Skeletal muscle tissue (tissue), 3 donors: ENCODE measurements at regions not wholly inside any gene's neighbourhood (a gene's known extent, or its start where the extent isn't known, plus 50 kb on each side); places are given as distances from the start of the nearest gene placed in this dataset.

Experiments used
- H3K27ac ChIP-seq: one replicate; pipeline ENCODE4 v1.7.0; 2013; ENCODE audit warnings: mild to moderate bottlenecking, low read depth, low read length, inconsistent platforms
- H3K27me3 ChIP-seq, 3 donors: one replicate each; pipeline ENCODE4 v1.7.0; 2013; ENCODE audit warnings: low read length in 3 of 3; ENCODE audit not compliant: control insufficient read depth in 3 of 3, insufficient read depth in 3 of 3
- H3K36me3 ChIP-seq, 3 donors: one replicate each; pipeline ENCODE4 v1.7.0; 2013; ENCODE audit warnings: low read length in 3 of 3; ENCODE audit not compliant: control insufficient read depth in 3 of 3, insufficient read depth in 3 of 3
- H3K4me1 ChIP-seq, 3 donors: one replicate each; pipeline ENCODE4 v1.7.0; 2013; ENCODE audit warnings: low read length in 3 of 3, mild to moderate bottlenecking in 3 of 3; ENCODE audit not compliant: control insufficient read depth in 3 of 3, insufficient read depth in 3 of 3
- H3K4me3 ChIP-seq, 3 donors: one replicate each; pipeline ENCODE4 v1.7.0; 2013; ENCODE audit warnings: low read length in 3 of 3
- H3K9ac ChIP-seq, 3 donors: one replicate each; pipeline ENCODE4 v1.7.0; 2013; ENCODE audit warnings: low read length in 3 of 3, mild to moderate bottlenecking in 3 of 3, moderate library complexity in 2 of 3, low read depth in 1 of 3
- H3K9me3 ChIP-seq, 3 donors: one replicate each; pipeline ENCODE4 v1.7.0; 2013; ENCODE audit warnings: low read length in 3 of 3; ENCODE audit not compliant: control insufficient read depth in 3 of 3
- donor health status: Osteomylitis.

DNA sequence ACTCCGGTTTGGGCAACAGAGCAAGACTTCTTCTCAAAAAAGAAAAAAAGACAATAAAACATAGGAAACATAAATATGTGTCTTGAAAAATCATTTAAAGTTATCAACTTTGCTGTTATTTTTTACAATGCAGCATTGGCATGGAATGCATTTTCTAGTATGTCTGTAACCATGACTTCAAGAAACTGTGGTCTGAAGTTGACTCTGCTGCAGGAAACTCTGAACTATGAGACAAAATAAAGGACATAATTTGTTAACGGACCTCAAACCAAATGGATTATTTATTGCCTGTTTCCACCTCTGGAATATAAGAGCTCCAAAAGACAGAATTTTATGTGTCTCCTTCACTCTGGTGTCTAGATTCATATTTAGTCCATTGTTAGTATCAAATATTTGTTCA lies 79.1 kb downstream of the TRIB2 start:
- no peak overlapping the region for H3K4me3 ChIP-seq
- no peaks in the 10 kb centered on the region for H3K27me3 ChIP-seq
- no peak overlapping the region for H3K27ac ChIP-seq
- no peak overlapping the region for H3K9ac ChIP-seq
- no peaks in the 10 kb centered on the region for H3K36me3 ChIP-seq
- peaks cover 0 to 5% (median 2%) of the 10 kb centered on the region in 3 donors for H3K4me1 ChIP-seq
- no peaks in the 10 kb centered on the region for H3K9me3 ChIP-seq

GRCh38 chr2:12796657-12797056 lies 79.9 kb downstream of the TRIB2 start:
- no peaks in the 10 kb centered on the region for H3K27me3 ChIP-seq
- H3K9ac ChIP-seq: no peak overlapping the region
- no peaks in the 10 kb centered on the region for H3K36me3 ChIP-seq
- no peak overlapping the region for H3K27ac ChIP-seq
- H3K9me3 ChIP-seq: no peaks in the 10 kb centered on the region
- peaks cover 0 to 5% (median 2%) of the 10 kb centered on the region in 3 donors for H3K4me1 ChIP-seq
- H3K4me3 ChIP-seq: no peak overlapping the region

- Histone ChIP-seq H3K27me3 (no peaks in the 10 kb centered on the region), H3K27ac (peak overlapping the region; percentile 26), H3K9me3 (no peaks in the 10 kb centered on the region), H3K4me3 (no peak overlapping the region), H3K36me3 (no peaks in the 10 kb centered on the region), H3K9ac (no peak overlapping the region), H3K4me1 (peaks cover 0 to 5% (median 2%) of the 10 kb centered on the region in 3 donors)
Observed at GRCh38 chr2:12797815-12798214, 81.1 kb downstream of the TRIB2 start.

DNA sequence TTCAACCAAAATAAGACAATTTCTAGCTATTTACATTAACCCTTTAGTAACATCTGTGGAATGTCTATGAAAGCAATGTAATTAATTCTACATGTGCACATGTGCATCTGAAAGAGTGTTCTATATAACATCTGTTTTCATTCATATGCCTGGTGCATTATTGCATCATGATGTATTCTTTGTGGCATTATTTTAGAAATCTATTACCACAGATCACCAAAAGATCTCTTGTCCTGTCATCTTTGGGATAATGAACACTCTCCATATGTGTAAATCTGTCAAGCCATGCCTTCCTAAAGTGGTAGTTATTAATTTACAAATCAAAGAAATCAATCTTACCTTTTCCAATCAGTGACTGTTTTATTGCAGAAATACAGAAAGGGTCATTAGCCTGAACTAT lies 86.9 kb downstream of the TRIB2 start:
- no peak overlapping the region for H3K27ac ChIP-seq
- no peaks in the 10 kb centered on the region for H3K36me3 ChIP-seq
- H3K9me3 ChIP-seq: no peaks in the 10 kb centered on the region
- peaks cover 0 to 8% (median 0%) of the 10 kb centered on the region in 3 donors for H3K4me1 ChIP-seq
- H3K9ac ChIP-seq: no peak overlapping the region
- H3K27me3 ChIP-seq: no peaks in the 10 kb centered on the region
- no peak overlapping the region for H3K4me3 ChIP-seq

DNA sequence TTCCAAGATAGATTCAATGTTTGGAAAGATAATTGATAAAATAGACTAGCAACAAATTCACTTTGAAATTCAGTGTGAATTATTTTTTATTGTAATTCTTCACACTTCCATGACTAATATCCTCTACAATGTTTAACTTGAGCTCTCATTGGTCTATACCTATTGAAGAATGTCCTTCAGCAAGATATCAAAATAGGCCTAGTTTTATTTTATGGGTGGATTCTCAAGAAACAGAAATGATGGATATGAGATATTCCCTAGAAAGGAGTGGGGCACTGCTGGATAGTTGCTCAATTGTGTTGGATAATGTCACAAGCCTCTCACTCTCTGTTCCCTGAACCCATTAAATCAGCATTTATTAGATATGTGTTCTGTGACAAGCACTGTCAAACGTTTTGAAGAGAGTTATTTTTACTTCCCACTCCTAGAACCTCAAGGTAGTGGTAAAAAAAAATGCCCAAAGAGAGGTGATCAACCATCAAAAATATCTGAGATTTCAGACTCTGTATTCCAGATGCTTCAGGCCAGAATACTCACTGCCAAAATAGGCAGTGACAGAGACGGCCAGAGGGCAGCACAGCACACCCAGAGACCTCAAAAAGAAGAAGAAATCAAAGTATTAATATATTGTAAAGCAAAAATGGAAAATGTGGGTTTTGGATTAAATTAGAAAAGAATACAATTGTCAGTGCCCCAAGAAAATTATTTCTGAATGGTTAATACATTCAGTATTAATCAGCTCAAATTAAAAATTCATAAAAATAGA lies 87.5 kb downstream of the TRIB2 start:
- no peaks in the 10 kb centered on the region for H3K9me3 ChIP-seq
- no peak overlapping the region for H3K9ac ChIP-seq
- no peaks in the 10 kb centered on the region for H3K36me3 ChIP-seq
- no peak overlapping the region for H3K27ac ChIP-seq
- H3K27me3 ChIP-seq: no peaks in the 10 kb centered on the region
- H3K4me3 ChIP-seq: no peak overlapping the region
- H3K4me1 ChIP-seq: peaks cover 0 to 8% (median under 1%) of the 10 kb centered on the region in 3 donors

GRCh38 chr2:12805033-12805432 lies 88.3 kb downstream of the TRIB2 start:
- Histone ChIP-seq H3K4me1 (peaks cover 0 to 13% (median 5%) of the 10 kb centered on the region in 3 donors), H3K27ac (no peak overlapping the region), H3K4me3 (no peak overlapping the region), H3K36me3 (no peaks in the 10 kb centered on the region), H3K9me3 (no peaks in the 10 kb centered on the region), H3K27me3 (no peaks in the 10 kb centered on the region), H3K9ac (no peak overlapping the region)

- Histone ChIP-seq H3K4me3 (no peak overlapping the region), H3K27ac (peak overlapping the region; percentile 8), H3K36me3 (no peaks in the 10 kb centered on the region), H3K4me1 (peaks cover 0 to 13% (median 5%) of the 10 kb centered on the region in 3 donors), H3K9me3 (no peaks in the 10 kb centered on the region), H3K27me3 (no peaks in the 10 kb centered on the region), H3K9ac (no peak overlapping the region)
Observed at GRCh38 chr2:12806549-12807242, 90.0 kb downstream of the TRIB2 start.

GRCh38 chr2:12807907-12808810 lies 91.4 kb downstream of the TRIB2 start:
- Histone ChIP-seq H3K27ac (peak overlapping the region; percentile 8), H3K36me3 (no peaks in the 10 kb centered on the region), H3K4me3 (no peak overlapping the region), H3K4me1 (peaks cover 0 to 13% (median 5%) of the 10 kb centered on the region in 3 donors), H3K9ac (no peak overlapping the region), H3K27me3 (no peaks in the 10 kb centered on the region), H3K9me3 (no peaks in the 10 kb centered on the region)

DNA sequence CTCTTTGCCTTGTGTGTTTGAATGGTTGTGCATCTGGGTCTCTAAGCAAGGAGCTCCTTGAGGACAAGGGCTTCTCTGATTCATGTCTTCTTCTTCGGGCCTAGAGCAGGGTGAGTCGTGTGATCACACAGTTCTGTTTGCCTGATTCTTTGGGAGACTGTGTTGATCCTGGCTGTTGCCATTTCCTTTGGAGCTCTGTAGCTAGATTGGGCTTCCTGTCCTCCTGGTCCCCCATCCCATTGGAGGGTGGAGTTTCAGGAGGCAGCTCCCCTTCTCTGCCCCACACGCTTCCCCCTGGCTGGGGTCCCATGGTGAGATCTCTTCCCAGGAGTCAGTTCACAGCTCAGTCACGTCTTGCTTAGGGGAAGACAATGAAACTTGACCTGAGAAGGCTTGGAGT lies 92.8 kb downstream of the TRIB2 start:
- H3K4me3 ChIP-seq: no peak overlapping the region
- H3K27ac ChIP-seq: peak overlapping the region; percentile 56
- no peaks in the 10 kb centered on the region for H3K36me3 ChIP-seq
- H3K27me3 ChIP-seq: no peaks in the 10 kb centered on the region
- H3K4me1 ChIP-seq: peaks cover 0 to 13% (median 5%) of the 10 kb centered on the region in 3 donors
- no peak overlapping the region for H3K9ac ChIP-seq
- H3K9me3 ChIP-seq: no peaks in the 10 kb centered on the region
